Neural progenitor cell (in vitro differentiated cells): ENCODE measurements at regions not wholly inside any gene's neighbourhood (a gene's known extent, or its start where the extent isn't known, plus 50 kb on each side); places are given as distances from the start of the nearest gene placed in this dataset.

Experiments used
- DNase-seq: peaks from one replicate; pipeline ENCODE4 v3.0.0-alpha.2; 2016; ENCODE audit warnings: low spot score
- H2AFZ ChIP-seq: fragments of 200-600 bp; sonication (generic); replicated peaks from 2 replicates; pipeline ENCODE4 v1.6.1; 2016; ENCODE audit warnings: antibody characterized with exemption
- H3F3A ChIP-seq: fragments of 200-600 bp; sonication (generic); 2 replicates; pipeline ENCODE4 v1.6.1; 2016; ENCODE audit warnings: antibody characterized with exemption, low read depth
- H3K27ac ChIP-seq: fragments of 200-600 bp; sonication (generic); 2 replicates; pipeline ENCODE4 v1.5.1; 2016; ENCODE audit warnings: mild to moderate bottlenecking
- H3K27me3 ChIP-seq: fragments of 200-600 bp; sonication (generic); 2 replicates; pipeline ENCODE4 v1.6.1; 2016; ENCODE audit warnings: mild to moderate bottlenecking, moderate library complexity
- H3K36me3 ChIP-seq: fragments of 200-600 bp; sonication (generic); 2 replicates; pipeline ENCODE4 v1.5.1; 2016
- H3K4me1 ChIP-seq: fragments of 200-600 bp; sonication (generic); 2 replicates; pipeline ENCODE4 v1.6.1; 2016; ENCODE audit warnings: mixed run types
- H3K4me2 ChIP-seq: fragments of 200-600 bp; sonication (generic); 2 replicates; pipeline ENCODE4 v1.6.1; 2016
- H3K4me3 ChIP-seq: fragments of 200-600 bp; sonication (generic); 2 replicates; pipeline ENCODE4 v1.5.1; 2016
- H3K79me2 ChIP-seq: fragments of 200-600 bp; sonication (generic); 2 replicates; pipeline ENCODE4 v1.6.1; 2016; ENCODE audit warnings: low read depth
- H3K9ac ChIP-seq: fragments of 200-600 bp; sonication (generic); 2 replicates; pipeline ENCODE4 v1.6.1; 2016
- H3K9me3 ChIP-seq: fragments of 200-600 bp; sonication (generic); 2 replicates; pipeline ENCODE4 v1.5.1; 2016; ENCODE audit warnings: low read depth
- H4K20me1 ChIP-seq: fragments of 200-600 bp; sonication (generic); 2 replicates; pipeline ENCODE4 v1.6.1; 2016; ENCODE audit warnings: low read depth
- H3K27ac Mint-ChIP-seq: 3 replicates; pipeline ENCODE4 v1.8.0; 2021; ENCODE audit warnings: mixed read lengths
- H3K27me3 Mint-ChIP-seq: 2 replicates; pipeline ENCODE4 v1.8.0; 2022; ENCODE audit warnings: low read depth, mild to moderate bottlenecking, inconsistent platforms, moderate library complexity, mixed read lengths; ENCODE audit not compliant: insufficient read depth
- H3K36me3 Mint-ChIP-seq: 3 replicates; pipeline ENCODE4 v1.8.0; 2021; ENCODE audit warnings: mixed read lengths
- H3K4me1 Mint-ChIP-seq: 3 replicates; pipeline ENCODE4 v1.8.0; 2021; ENCODE audit warnings: mixed read lengths
- H3K4me3 Mint-ChIP-seq: 3 replicates; pipeline ENCODE4 v1.8.0; 2021; ENCODE audit warnings: mild to moderate bottlenecking, moderate library complexity, mixed read lengths
- H3K9me3 Mint-ChIP-seq: 3 replicates; pipeline ENCODE4 v1.8.0; 2020; ENCODE audit warnings: mixed read lengths
- CTCF ChIP-seq: fragments of 200-600 bp; sonication (generic); IDR thresholded peaks from 2 replicates; pipeline ENCODE4 v1.5.1; 2017; ENCODE audit warnings: antibody characterized with exemption, mild to moderate bottlenecking
- EZH2 ChIP-seq: fragments of 200-600 bp; sonication (generic); IDR thresholded peaks from 2 replicates; pipeline ENCODE4 v1.6.1; 2017; ENCODE audit warnings: antibody characterized with exemption, mild to moderate bottlenecking, moderate library complexity
- EZH2phosphoT487 ChIP-seq: fragments of 200-600 bp; sonication (generic); IDR thresholded peaks from 2 replicates; pipeline ENCODE4 v1.6.1; 2017; ENCODE audit warnings: antibody characterized with exemption

GRCh38 chr20:55514531-55514930 is 490.8 kb downstream of the CBLN4 start:
- Mint-ChIP-seq H3K9me3 (peaks cover 2% of the 10 kb centered on the region), H3K27me3 (no peaks in the 10 kb centered on the region), H3K36me3 (no peaks in the 10 kb centered on the region), H3K4me1 (peaks cover 6% of the 10 kb centered on the region), H3K4me3 (no peak overlapping the region), H3K27ac (no peak overlapping the region)
- Histone ChIP-seq H3K4me2 (no peak overlapping the region), H3K9me3 (no peaks in the 10 kb centered on the region), H3K9ac (no peak overlapping the region), H3K36me3 (no peaks in the 10 kb centered on the region), H3F3A (no peaks in the 10 kb centered on the region), H3K4me3 (no peak overlapping the region), H3K4me1 (peaks cover 6% of the 10 kb centered on the region), H3K79me2 (no peaks in the 10 kb centered on the region), H4K20me1 (no peaks in the 10 kb centered on the region), H3K27ac (no peak overlapping the region), H3K27me3 (no peaks in the 10 kb centered on the region), H2AFZ (no peak overlapping the region)
- no peak for DNase-seq
- TF ChIP-seq CTCF (no peak), EZH2phosphoT487 (no peak), EZH2 (no peak)

- H3K4me3 Mint-ChIP-seq = no peak overlapping the region
Measured at GRCh38 chr20:55513954-55514353, 491.4 kb downstream of the CBLN4 start.

GRCh38 chr20:55500130-55500529 is 505.2 kb downstream of the CBLN4 start:
- H3F3A ChIP-seq = no peaks in the 10 kb centered on the region
- no peaks in the 10 kb centered on the region for H3K36me3 Mint-ChIP-seq

More at GRCh38 chr20:55513954-55514353, 491.4 kb downstream of the CBLN4 start:
- TF ChIP-seq EZH2 (no peak), EZH2phosphoT487 (no peak), CTCF (no peak)
- Histone ChIP-seq H3K4me2 (no peak overlapping the region), H3K4me1 (peaks cover 6% of the 10 kb centered on the region), H3K27me3 (no peaks in the 10 kb centered on the region), H4K20me1 (no peaks in the 10 kb centered on the region), H2AFZ (no peak overlapping the region), H3K4me3 (no peak overlapping the region), H3K79me2 (no peaks in the 10 kb centered on the region), H3F3A (no peaks in the 10 kb centered on the region), H3K36me3 (no peaks in the 10 kb centered on the region), H3K27ac (no peak overlapping the region), H3K9ac (no peak overlapping the region), H3K9me3 (no peaks in the 10 kb centered on the region)
- Mint-ChIP-seq H3K27me3 (no peaks in the 10 kb centered on the region), H3K9me3 (peaks cover 2% of the 10 kb centered on the region), H3K36me3 (no peaks in the 10 kb centered on the region), H3K27ac (no peak overlapping the region), H3K4me1 (peaks cover 6% of the 10 kb centered on the region)
- DNase-seq = no peak

More at GRCh38 chr20:55500130-55500529, 505.2 kb downstream of the CBLN4 start:
- DNase-seq = no peak
- Histone ChIP-seq H4K20me1 (no peaks in the 10 kb centered on the region), H3K9ac (no peak overlapping the region), H2AFZ (no peak overlapping the region), H3K27ac (no peak overlapping the region), H3K27me3 (no peaks in the 10 kb centered on the region), H3K36me3 (no peaks in the 10 kb centered on the region), H3K79me2 (no peaks in the 10 kb centered on the region), H3K4me2 (no peak overlapping the region), H3K4me3 (no peak overlapping the region), H3K4me1 (no peaks in the 10 kb centered on the region), H3K9me3 (no peaks in the 10 kb centered on the region)
- H3K4me3 Mint-ChIP-seq = no peak overlapping the region
- H3K9me3 Mint-ChIP-seq = peaks cover 4% of the 10 kb centered on the region
- no peak overlapping the region for H3K27ac Mint-ChIP-seq
- H3K4me1 Mint-ChIP-seq = no peaks in the 10 kb centered on the region
- TF ChIP-seq CTCF (no peak), EZH2 (no peak)
- H3K27me3 Mint-ChIP-seq = peaks cover 3% of the 10 kb centered on the region
